CD14-positive monocyte (primary cell): ENCODE measurements at regions not wholly inside any gene's neighbourhood (a gene's known extent, or its start where the extent isn't known, plus 50 kb on each side); places are given as distances from the start of the nearest gene placed in this dataset.

Experiments
- DNase-seq, 3 donors: peaks; one replicate each; pipeline ENCODE4 v3.0.0-alpha.2; 2011 to 2022
- H2AFZ ChIP-seq: 2 replicates; pipeline ENCODE4 v1.6.0; 2012; ENCODE audit warnings: mild to moderate bottlenecking, low read depth, low read length, inconsistent platforms; ENCODE audit not compliant: insufficient read depth, poor library complexity, severe bottlenecking
- H3K27ac ChIP-seq, 2 donors: 1 replicate in 1 of 2; 2 replicates in 1 of 2; pipeline ENCODE4 v1.5.1; 2012 to 2013; ENCODE audit warnings: low read length in 2 of 2, control low read depth in 1 of 2, inconsistent platforms in 1 of 2, low read depth in 1 of 2, mild to moderate bottlenecking in 1 of 2
- H3K27me3 ChIP-seq, 2 donors: one replicate each; pipeline versions ENCODE4 v1.6.0 to v1.6.1; 2011 to 2013; ENCODE audit warnings: low read length in 2 of 2; ENCODE audit not compliant: control insufficient read depth in 2 of 2, insufficient read depth in 2 of 2
- H3K36me3 ChIP-seq, 2 donors: replicated peaks in 1 of 2; 1 replicate in 1 of 2; 2 replicates in 1 of 2; pipeline versions ENCODE4 v1.5.1 to v1.6.1; 2012 to 2013; ENCODE audit warnings: low read length in 2 of 2, control low read depth in 1 of 2, inconsistent platforms in 1 of 2, mild to moderate bottlenecking in 1 of 2; ENCODE audit not compliant: insufficient read depth in 2 of 2, control insufficient read depth in 1 of 2
- H3K4me1 ChIP-seq, 2 donors: 1 replicate in 1 of 2; 2 replicates in 1 of 2; pipeline versions ENCODE4 v1.5.1 to v1.6.1; 2012 to 2013; ENCODE audit warnings: low read length in 2 of 2, control low read depth in 1 of 2, inconsistent platforms in 1 of 2, mild to moderate bottlenecking in 1 of 2, moderate library complexity in 1 of 2; ENCODE audit not compliant: insufficient read depth in 2 of 2, control insufficient read depth in 1 of 2
- H3K4me2 ChIP-seq: replicated peaks from 2 replicates; pipeline ENCODE3; 2012; ENCODE audit warnings: low read length, moderate library complexity, mild to moderate bottlenecking; ENCODE audit not compliant: poor library complexity, severe bottlenecking; ENCODE audit errors: extremely low read depth
- H3K4me3 ChIP-seq, 3 experiments: fragments of 200-600 bp in 1 of 3; sonication (generic) in 1 of 3; replicated peaks in 1 of 3; 1 replicate in 2 of 3; 2 replicates in 1 of 3; pipeline ENCODE4 v1.5.1; 2011 to 2013; ENCODE audit warnings: low read length in 3 of 3, mild to moderate bottlenecking in 3 of 3, control low read depth in 2 of 3, low read depth in 2 of 3, inconsistent platforms in 1 of 3, moderate library complexity in 1 of 3
- H3K79me2 ChIP-seq: 2 replicates; pipeline ENCODE4 v1.6.0; 2012; ENCODE audit warnings: mild to moderate bottlenecking, control low read depth, inconsistent platforms, low read length, moderate library complexity; ENCODE audit not compliant: insufficient read depth
- H3K9ac ChIP-seq: 2 replicates; pipeline ENCODE4 v1.6.0; 2017; ENCODE audit warnings: low read length, mild to moderate bottlenecking; ENCODE audit not compliant: insufficient read depth, poor library complexity, severe bottlenecking
- H3K9me3 ChIP-seq, 2 donors: replicated peaks in 1 of 2; 1 replicate in 1 of 2; 2 replicates in 1 of 2; pipeline versions ENCODE4 v1.5.1 to v1.6.1; 2012 to 2013; ENCODE audit warnings: low read length in 2 of 2, control low read depth in 1 of 2; ENCODE audit not compliant: control insufficient read depth in 1 of 2, insufficient read depth in 1 of 2
- H4K20me1 ChIP-seq: 2 replicates; pipeline ENCODE4 v1.6.0; 2012; ENCODE audit warnings: mild to moderate bottlenecking, low read length, control low read depth, moderate library complexity; ENCODE audit not compliant: insufficient read depth
- H3K27ac Mint-ChIP-seq, 7 donors: one replicate each; pipeline ENCODE4 v1.8.0; 2020; ENCODE audit warnings: mild to moderate bottlenecking in 7 of 7, mixed read lengths in 7 of 7, moderate library complexity in 6 of 7, inconsistent platforms in 2 of 7
- H3K27me3 Mint-ChIP-seq, 3 donors: one replicate each; pipeline ENCODE4 v1.8.0; 2021 to 2022; ENCODE audit warnings: low read depth in 3 of 3, mild to moderate bottlenecking in 3 of 3, mixed read lengths in 3 of 3, moderate library complexity in 3 of 3, inconsistent platforms in 1 of 3
- H3K36me3 Mint-ChIP-seq, 2 donors: one replicate each; pipeline ENCODE4 v1.8.0; 2020; ENCODE audit warnings: mixed read lengths in 2 of 2, inconsistent platforms in 1 of 2, mild to moderate bottlenecking in 1 of 2
- H3K4me1 Mint-ChIP-seq: one replicate; pipeline ENCODE4 v1.8.0; 2020; ENCODE audit warnings: mild to moderate bottlenecking, mixed read lengths
- H3K4me3 Mint-ChIP-seq, 2 donors: one replicate each; pipeline ENCODE4 v1.8.0; 2020; ENCODE audit warnings: mild to moderate bottlenecking in 2 of 2, mixed read lengths in 2 of 2, moderate library complexity in 1 of 2
- H3K9me3 Mint-ChIP-seq, 7 donors: one replicate each; pipeline ENCODE4 v1.8.0; 2020 to 2022; ENCODE audit warnings: mixed read lengths in 7 of 7, mild to moderate bottlenecking in 6 of 7, moderate library complexity in 6 of 7, inconsistent platforms in 2 of 7
- WGBS: methylation state at CpG from one replicate; pipeline ENCODE4 v1.1.5; 2013; ENCODE audit warnings: missing lambda C conversion rate; ENCODE audit not compliant: insufficient coverage; 5-methylcytosine and 5-hydroxymethylcytosine counted together
- intact Hi-C, 2 donors: fragments of 100-400 bp; cut with micrococcal nuclease; formaldehyde crosslinking; loops; one replicate each; pipeline versions ENCODE4 v1.15.0 to v1.15.1; 2023
- TF ChIP-seq, protein P1 (sequence below): fragments of 200-600 bp; IDR thresholded peaks from one replicate; pipeline ENCODE4 v1.8.0; 2022; ENCODE audit warnings: antibody characterized with exemption, mild to moderate bottlenecking

DNA sequence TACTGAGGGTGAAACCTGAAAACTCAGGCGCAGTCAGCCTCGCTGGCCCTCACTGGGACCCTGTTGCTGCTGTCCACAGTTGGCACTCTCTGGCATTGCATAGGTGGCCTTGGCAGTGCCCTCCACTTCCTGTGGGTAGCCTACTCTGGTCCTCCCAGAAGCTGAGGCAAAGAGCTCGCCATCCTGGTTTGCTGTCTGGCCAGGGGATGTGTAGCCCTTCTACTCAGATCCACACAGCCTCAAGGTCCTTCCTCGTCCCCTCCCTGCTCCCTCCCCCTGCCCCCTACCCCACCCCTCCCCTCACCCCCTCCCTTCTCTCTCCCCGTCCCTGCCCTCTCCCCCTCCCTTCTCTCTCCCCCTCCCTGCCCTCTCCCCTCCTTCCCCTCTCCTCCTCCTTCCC is 176.0 kb downstream of the OLFM1 start:
- no peaks in the 10 kb centered on the region for H4K20me1 ChIP-seq
- Mint-ChIP-seq H3K27ac (no peak overlapping the region), H3K27me3 (peaks cover 3 to 4% (median 4%) of the 10 kb centered on the region in 3 donors), H3K4me3 (no peak overlapping the region), H3K9me3 (peaks cover 0 to 3% (median 0%) of the 10 kb centered on the region in 7 donors), H3K4me1 (no peaks in the 10 kb centered on the region), H3K36me3 (no peaks in the 10 kb centered on the region)
- H3K4me2 ChIP-seq = no peak overlapping the region
- no peak for DNase-seq
- TF ChIP-seq, protein P1, sequence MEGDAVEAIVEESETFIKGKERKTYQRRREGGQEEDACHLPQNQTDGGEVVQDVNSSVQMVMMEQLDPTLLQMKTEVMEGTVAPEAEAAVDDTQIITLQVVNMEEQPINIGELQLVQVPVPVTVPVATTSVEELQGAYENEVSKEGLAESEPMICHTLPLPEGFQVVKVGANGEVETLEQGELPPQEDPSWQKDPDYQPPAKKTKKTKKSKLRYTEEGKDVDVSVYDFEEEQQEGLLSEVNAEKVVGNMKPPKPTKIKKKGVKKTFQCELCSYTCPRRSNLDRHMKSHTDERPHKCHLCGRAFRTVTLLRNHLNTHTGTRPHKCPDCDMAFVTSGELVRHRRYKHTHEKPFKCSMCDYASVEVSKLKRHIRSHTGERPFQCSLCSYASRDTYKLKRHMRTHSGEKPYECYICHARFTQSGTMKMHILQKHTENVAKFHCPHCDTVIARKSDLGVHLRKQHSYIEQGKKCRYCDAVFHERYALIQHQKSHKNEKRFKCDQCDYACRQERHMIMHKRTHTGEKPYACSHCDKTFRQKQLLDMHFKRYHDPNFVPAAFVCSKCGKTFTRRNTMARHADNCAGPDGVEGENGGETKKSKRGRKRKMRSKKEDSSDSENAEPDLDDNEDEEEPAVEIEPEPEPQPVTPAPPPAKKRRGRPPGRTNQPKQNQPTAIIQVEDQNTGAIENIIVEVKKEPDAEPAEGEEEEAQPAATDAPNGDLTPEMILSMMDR = no peak
- no peaks in the 10 kb centered on the region for H3K4me1 ChIP-seq
- WGBS = 91% methylated on average over 2 of the region's 5 CpGs
- H2AFZ ChIP-seq = no peak overlapping the region
- no peaks in the 10 kb centered on the region for H3K36me3 ChIP-seq
- H3K27ac ChIP-seq = no peak overlapping the region
- intact Hi-C loops = no loop called here
- no peaks in the 10 kb centered on the region for H3K9me3 ChIP-seq
- H3K4me3 ChIP-seq = no peak overlapping the region
- no peak overlapping the region for H3K9ac ChIP-seq
- no peaks in the 10 kb centered on the region for H3K79me2 ChIP-seq
- no peaks in the 10 kb centered on the region for H3K27me3 ChIP-seq

DNA sequence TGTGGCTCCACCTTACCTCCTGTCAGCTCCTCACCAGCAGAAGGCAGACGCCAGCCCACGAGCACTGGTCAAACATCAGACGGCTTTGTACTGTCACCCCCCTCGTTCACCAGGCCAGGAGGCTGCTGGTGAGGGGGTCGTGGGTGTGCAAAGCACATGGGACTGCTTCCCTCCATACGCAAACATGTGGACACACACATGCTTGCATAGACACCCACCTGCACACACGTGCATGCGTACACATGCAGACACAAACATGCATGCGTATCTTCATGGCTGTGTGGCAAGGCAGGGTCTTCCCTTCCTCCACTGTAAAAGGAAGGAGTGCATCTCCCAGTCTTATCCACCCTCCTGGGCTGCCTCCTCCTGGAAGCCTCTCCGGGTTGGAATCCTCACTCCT is 178.5 kb downstream of the OLFM1 start:
- no peak overlapping the region for H3K4me3 Mint-ChIP-seq
- H2AFZ ChIP-seq = no peak overlapping the region
- no peaks in the 10 kb centered on the region for H3K79me2 ChIP-seq
- no peak overlapping the region for H3K4me2 ChIP-seq
- intact Hi-C loops = no loop called here
- no peak overlapping the region for H3K9ac ChIP-seq
- no peaks in the 10 kb centered on the region for H4K20me1 ChIP-seq
- 81% methylated on average over 10 of the region's 10 CpGs for WGBS
- H3K4me1 ChIP-seq = no peaks in the 10 kb centered on the region
- peaks cover 0 to 5% (median 2%) of the 10 kb centered on the region in 7 donors for H3K9me3 Mint-ChIP-seq
- H3K36me3 ChIP-seq = no peaks in the 10 kb centered on the region
- peak overlapping the region in 1 of 7 donors; percentile 18 for H3K27ac Mint-ChIP-seq
- H3K9me3 ChIP-seq = no peaks in the 10 kb centered on the region
- H3K4me1 Mint-ChIP-seq = no peaks in the 10 kb centered on the region
- TF ChIP-seq, protein P1 = no peak
- H3K4me3 ChIP-seq = no peak overlapping the region
- no peaks in the 10 kb centered on the region for H3K27me3 ChIP-seq
- peaks cover 3 to 5% (median 3%) of the 10 kb centered on the region in 3 donors for H3K27me3 Mint-ChIP-seq
- no peak overlapping the region for H3K27ac ChIP-seq
- H3K36me3 Mint-ChIP-seq = no peaks in the 10 kb centered on the region
- no peak for DNase-seq
